ENCODE measurements at regions not wholly inside any gene's neighbourhood (a gene's known extent, or its start where the extent isn't known, plus 50 kb on each side); places are given as distances from the start of the nearest gene placed in this dataset.

GRCh38 chr20:50368813-50369224 is 141.4 kb upstream of the PTPN1 start:
- Histone ChIP-seq H3K4me3 (no peak overlapping the region), H3K36me3 (no peaks in the 10 kb centered on the region), H3K27ac (no peak overlapping the region), H3K9me3 (no peaks in the 10 kb centered on the region), H3K27me3 (replicated peaks; ENCODE audit: insufficient read depth) (no peaks in the 10 kb centered on the region), H3K4me1 (replicated peaks) (no peaks in the 10 kb centered on the region)
- TF ChIP-seq POLR2A (IDR thresholded peaks at IDR 0.05) (no peak), CTCF (IDR thresholded peaks at IDR 0.05) (no peak), POLR2AphosphoS5 (IDR thresholded peaks at IDR 0.05) (no peak)
- WGBS: 82% methylated on average over 4 of the region's 4 CpGs
- DNase-seq (ENCODE audit: low spot score): no peak
- intact Hi-C loops (cut with DNase I): no loop called here

GRCh38 chr20:50369225-50370035 is 140.8 kb upstream of the PTPN1 start:
- no peaks in the 10 kb centered on the region for H3K36me3 ChIP-seq
- WGBS: 46% methylated on average over 12 of the region's 13 CpGs
- intact Hi-C loops (cut with DNase I): no loop called here
- no peaks in the 10 kb centered on the region for H3K27me3 ChIP-seq (replicated peaks; ENCODE audit: insufficient read depth)
- H3K4me3 ChIP-seq: no peak overlapping the region
- no peak overlapping the region for H3K27ac ChIP-seq
- H3K4me1 ChIP-seq (replicated peaks): no peaks in the 10 kb centered on the region
- H3K9me3 ChIP-seq: no peaks in the 10 kb centered on the region
- DNase-seq (ENCODE audit: low spot score): peak; percentile 49
- TF ChIP-seq CTCF (IDR thresholded peaks at IDR 0.05) (peak in 1 of 4 experiments; percentile 32), POLR2AphosphoS5 (IDR thresholded peaks at IDR 0.05) (no peak)

GRCh38 chr20:50370036-50370566 is 140.1 kb upstream of the PTPN1 start:
- Histone ChIP-seq H3K4me1 (replicated peaks) (no peaks in the 10 kb centered on the region), H3K4me3 (no peak overlapping the region), H3K9me3 (no peaks in the 10 kb centered on the region), H3K27me3 (replicated peaks; ENCODE audit: insufficient read depth) (no peaks in the 10 kb centered on the region), H3K36me3 (no peaks in the 10 kb centered on the region), H3K27ac (no peak overlapping the region)
- DNase-seq (ENCODE audit: low spot score): no peak
- 93% methylated on average over 11 of the region's 11 CpGs for WGBS
- no peak for TF ChIP-seq POLR2A (IDR thresholded peaks at IDR 0.05)
- intact Hi-C loops (cut with DNase I): no loop called here

- no peak overlapping the region for H3K4me3 ChIP-seq
- 74% methylated on average over 13 of the region's 13 CpGs for WGBS
- DNase-seq (ENCODE audit: low spot score): peak; percentile 44
- no peaks in the 10 kb centered on the region for H3K36me3 ChIP-seq
- no peak for TF ChIP-seq CTCF (IDR thresholded peaks at IDR 0.05)
- no peak for TF ChIP-seq POLR2A (IDR thresholded peaks at IDR 0.05)
- TF ChIP-seq POLR2AphosphoS5 (IDR thresholded peaks at IDR 0.05): no peak
- intact Hi-C loops (cut with DNase I): no loop called here
- no peaks in the 10 kb centered on the region for H3K4me1 ChIP-seq (replicated peaks)
- no peaks in the 10 kb centered on the region for H3K9me3 ChIP-seq
- H3K27me3 ChIP-seq (replicated peaks; ENCODE audit: insufficient read depth): no peaks in the 10 kb centered on the region
- H3K27ac ChIP-seq: no peak overlapping the region
Observed at GRCh38 chr20:50371878-50372769, 138.1 kb upstream of the PTPN1 start.

- H3K4me1 ChIP-seq (replicated peaks): no peaks in the 10 kb centered on the region
- DNase-seq (ENCODE audit: low spot score): no peak
- no peak overlapping the region for H3K27ac ChIP-seq
- H3K4me3 ChIP-seq: no peak overlapping the region
- 35% methylated on average over 3 of the region's 3 CpGs for WGBS
- H3K27me3 ChIP-seq (replicated peaks; ENCODE audit: insufficient read depth): no peaks in the 10 kb centered on the region
- TF ChIP-seq POLR2AphosphoS5 (IDR thresholded peaks at IDR 0.05) (no peak), CTCF (IDR thresholded peaks at IDR 0.05) (no peak), POLR2A (IDR thresholded peaks at IDR 0.05) (no peak)
- no peaks in the 10 kb centered on the region for H3K9me3 ChIP-seq
- intact Hi-C loops (cut with DNase I): no loop called here
- H3K36me3 ChIP-seq: no peaks in the 10 kb centered on the region
Observed at GRCh38 chr20:50372770-50373088, 137.5 kb upstream of the PTPN1 start.
